M059J (cell line): ENCODE measurements at regions not wholly inside any gene's neighbourhood (a gene's known extent, or its start where the extent isn't known, plus 50 kb on each side); places are given as distances from the start of the nearest gene placed in this dataset.
"Not testable (repeated sequence)": the region's sequence is repeated elsewhere in the genome, so short reads cannot be mapped to it uniquely, and the experiment has no call there.

ENCODE experiments used
- DNase-seq: peaks from one replicate; pipeline ENCODE4 v3.0.0-alpha.2; 2012; ENCODE audit warnings: low read depth

DNA sequence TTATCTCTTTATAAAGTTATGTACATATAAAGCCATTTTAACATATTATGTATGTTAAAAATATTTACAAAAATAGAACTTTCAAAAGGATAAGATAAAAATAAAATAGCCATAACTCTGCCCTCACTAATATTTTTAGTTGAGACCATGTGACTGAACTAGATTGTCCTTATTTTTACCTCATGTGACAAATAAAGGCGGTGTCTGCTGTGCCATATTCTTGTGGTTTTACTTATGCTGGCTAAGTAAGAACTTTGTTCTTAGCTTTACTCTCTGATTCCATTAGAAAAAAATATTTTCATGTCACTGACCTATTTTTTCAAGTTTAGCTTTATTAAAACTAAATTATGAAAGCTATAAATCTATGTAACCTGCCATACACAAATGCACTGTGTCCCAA lies 135.6 kb upstream of the TSC22D1 start:
- no peak for DNase-seq

- DNase-seq, result peak; percentile 93
These were observed 134.4 kb upstream of the TSC22D1 start for GRCh38 chr13:44710576-44710975.

DNA sequence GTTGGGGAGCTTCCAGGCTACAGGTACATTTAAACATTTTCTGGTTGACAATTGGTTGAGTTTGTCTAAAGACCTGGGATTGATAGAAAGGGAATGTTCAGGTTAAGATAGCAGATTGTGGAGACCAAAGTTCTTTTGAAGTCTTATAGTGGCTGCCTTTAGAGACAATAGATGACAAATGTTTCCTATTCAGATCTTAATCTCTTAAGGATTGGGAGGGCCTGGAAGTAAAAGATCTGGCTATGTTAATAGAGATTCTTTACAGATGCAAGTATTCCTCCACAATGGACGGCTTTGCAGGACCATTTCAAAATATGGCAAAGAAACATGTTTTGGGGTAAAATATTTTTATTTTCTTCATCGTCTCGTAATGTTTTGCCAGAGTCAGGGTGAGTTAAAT lies 128.7 kb upstream of the TSC22D1 start:
- DNase-seq, result not testable (repeated sequence)

DNA sequence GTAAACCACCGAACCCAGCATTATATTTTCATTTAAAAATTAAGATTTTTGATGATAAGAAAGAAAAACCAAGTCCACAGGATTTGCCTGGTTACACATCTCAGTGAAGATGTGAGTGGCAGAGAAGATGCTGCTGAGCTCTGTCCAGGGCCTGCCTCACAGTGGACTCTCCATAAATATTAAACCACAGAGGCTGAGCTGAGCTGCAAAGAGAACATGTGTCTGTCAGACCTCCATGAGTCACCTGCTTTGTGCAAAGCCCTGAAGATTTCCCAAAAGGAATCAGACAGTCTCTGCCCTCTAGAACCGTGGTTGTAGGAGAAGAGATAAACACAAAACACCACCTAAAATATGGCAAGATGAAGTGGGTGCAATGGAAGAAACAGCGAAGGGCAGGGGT lies 127.2 kb upstream of the TSC22D1 start:
- peak; percentile 76 for DNase-seq

DNA sequence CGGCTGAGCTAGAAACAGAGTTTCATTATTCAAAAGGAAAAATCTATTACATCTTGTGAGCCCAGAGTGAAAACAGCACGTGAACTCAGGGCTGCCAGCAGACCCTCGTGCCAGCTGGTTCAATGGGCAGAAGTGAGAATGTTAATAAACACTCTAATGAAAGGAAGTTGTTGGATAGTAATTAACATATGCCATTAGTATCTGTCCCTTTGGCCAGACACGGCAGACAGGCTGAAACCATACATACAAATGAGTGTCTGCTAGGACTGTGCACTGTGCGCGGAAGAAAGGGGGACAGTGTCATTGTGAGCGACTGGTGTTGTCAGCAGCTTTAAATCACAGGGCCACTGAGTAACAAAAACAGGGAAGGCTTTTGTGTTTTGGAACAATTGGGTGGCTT lies 121.9 kb upstream of the TSC22D1 start:
- DNase-seq, result no peak

- DNase-seq, result no peak
These were observed 120.9 kb upstream of the TSC22D1 start for GRCh38 chr13:44697058-44697457.

DNA sequence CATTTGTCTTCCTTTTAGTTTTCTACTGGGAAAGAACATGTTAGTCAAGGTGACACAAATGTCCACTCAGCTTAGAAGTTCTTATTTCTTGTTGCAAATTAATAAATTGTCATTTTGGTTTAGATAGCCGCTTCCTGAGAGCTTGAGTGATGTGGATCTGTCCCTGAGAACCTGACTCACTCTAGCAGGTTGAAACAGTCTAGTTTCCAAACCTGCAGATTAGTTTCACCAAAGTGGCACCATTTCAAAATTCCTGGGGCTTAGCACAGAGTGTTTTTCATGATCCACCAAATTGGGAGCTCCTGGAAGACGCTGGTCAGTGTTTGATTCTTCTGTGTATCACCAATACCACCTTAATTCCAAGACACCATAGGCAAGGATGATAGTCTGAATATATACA lies 119.4 kb upstream of the TSC22D1 start:
- no peak for DNase-seq

DNA sequence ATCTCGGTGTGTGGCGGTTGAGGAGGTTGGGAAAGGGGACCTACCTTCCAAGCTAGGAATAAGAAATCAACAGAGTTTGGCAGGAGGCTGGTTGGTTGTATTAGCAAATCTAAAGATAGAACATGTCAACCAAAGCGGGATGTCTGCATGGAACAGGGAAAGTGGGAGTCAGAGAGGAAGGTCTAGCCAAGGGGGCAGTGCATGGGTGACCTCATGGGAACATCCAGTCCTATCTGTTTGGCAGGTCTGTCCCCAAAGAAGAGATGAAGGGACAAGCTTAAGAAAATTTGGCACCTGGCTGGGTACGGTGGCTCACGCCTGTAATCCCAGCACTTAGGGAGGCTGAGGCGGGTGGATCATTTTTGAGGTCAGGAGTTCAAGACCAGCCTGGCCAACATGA lies 118.7 kb upstream of the TSC22D1 start:
- DNase-seq, result no peak

- DNase-seq, result no peak
These were observed 118.2 kb upstream of the TSC22D1 start for GRCh38 chr13:44694291-44694690.

- DNase-seq, result no peak
These were observed 117.1 kb upstream of the TSC22D1 start for GRCh38 chr13:44693156-44693764.

GRCh38 chr13:44692173-44692713 lies 116.1 kb upstream of the TSC22D1 start:
- peak; percentile 11 for DNase-seq

DNA sequence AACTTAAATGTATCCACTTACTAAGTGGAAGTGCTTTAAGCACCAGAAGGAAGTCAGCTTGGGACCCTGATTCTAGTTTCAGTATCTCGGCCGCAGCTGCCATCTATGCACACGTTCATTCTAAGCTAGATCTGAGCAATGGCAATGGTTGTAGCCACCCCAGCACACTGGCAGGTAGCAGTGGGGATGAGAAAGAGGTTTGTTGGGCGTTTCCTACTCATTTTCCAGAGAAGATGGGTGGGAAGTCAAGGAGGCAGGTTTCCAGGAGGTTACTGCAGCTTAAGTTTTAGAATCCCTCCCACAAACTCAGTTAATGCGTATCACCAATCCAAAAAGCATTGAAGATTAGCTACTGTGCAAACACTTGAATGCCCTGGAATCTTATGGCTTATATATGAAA lies 114.2 kb upstream of the TSC22D1 start:
- no peak for DNase-seq

GRCh38 chr13:44688652-44689051 lies 112.5 kb upstream of the TSC22D1 start:
- no peak for DNase-seq

GRCh38 chr13:44686531-44686934 lies 110.4 kb upstream of the TSC22D1 start:
- no peak for DNase-seq

DNA sequence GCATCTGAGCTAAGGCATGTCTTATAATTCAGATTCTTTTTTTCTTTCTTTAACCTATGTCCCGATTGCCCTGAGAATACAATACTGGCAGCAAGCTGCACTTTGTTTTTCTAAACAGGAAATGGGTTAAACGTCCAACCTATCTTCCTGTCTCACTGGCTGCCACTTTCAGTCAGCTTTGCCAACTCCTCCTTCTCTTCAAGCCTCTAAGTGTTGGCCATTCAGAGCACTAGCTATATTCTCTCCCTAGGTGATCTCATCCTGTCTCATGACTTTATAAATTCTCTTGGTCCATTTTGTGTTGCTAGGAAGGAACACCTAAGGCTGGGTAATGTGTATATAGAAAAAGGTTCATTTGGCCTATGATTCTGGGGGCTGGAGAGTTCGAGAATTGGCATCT lies 109.5 kb upstream of the TSC22D1 start:
- DNase-seq, result peak; percentile 30

DNA sequence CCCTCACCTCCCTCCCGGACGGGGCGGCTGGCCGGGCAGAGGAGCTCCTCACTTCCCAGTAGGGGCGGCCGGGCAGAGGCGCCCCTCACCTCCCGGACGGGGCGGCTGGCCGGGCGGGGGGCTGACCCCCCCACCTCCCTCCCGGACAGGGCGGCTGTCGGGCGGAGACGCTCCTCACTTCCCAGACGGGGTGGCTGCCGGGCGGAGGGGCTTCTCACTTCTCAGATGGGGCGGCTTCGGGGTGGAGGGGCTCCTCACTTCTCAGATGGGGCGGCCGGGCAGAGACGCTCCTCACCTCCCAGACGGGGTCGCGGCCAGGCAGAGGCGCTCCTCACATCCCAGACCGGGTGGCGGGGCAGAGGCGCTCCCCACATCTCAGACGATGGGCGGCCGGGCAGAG lies 106.3 kb upstream of the TSC22D1 start:
- not testable (repeated sequence) for DNase-seq

GRCh38 chr13:44680746-44681355 lies 104.7 kb upstream of the TSC22D1 start:
- DNase-seq, result no peak

GRCh38 chr13:44679597-44679996 lies 103.5 kb upstream of the TSC22D1 start:
- no peak for DNase-seq

DNA sequence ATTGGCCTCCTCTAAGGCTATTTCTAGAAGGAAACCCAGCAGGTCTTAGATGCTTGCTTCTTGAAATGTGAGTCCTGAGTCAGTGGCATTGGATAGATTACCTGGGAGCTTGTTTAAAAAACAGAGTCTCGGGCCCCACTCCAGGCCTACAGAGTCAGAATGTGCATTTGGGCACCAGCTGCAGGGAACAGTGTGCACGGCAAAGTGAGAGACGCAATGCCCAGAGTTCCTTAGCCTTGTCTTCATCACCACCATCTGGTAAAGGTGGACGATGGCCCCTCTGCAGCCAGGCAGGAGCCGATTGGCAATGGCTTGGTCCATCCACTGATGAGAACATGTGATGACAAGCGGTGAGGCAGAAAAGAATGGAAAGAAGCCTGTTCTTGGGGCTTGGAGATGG lies 102.1 kb upstream of the TSC22D1 start:
- no peak for DNase-seq

DNA sequence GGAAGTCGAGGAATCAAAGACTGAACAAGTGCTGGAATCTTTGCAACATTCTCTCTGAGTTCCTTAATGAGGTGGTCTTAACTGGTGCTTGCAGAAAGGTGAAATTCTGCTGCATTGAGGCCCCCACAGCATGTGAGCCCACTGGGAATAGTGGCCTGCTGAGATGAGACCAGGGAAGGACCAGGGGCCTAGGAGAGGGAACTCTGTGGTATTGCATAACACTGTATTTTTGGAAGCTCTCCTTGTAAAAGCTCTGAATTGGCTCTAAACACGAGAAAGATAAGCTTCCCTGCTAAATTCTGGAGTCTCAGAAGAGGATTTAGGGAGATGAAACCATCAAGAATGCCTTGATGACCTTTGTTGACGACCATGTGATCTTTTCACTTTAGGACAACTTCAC lies 100.4 kb upstream of the TSC22D1 start:
- no peak for DNase-seq

DNA sequence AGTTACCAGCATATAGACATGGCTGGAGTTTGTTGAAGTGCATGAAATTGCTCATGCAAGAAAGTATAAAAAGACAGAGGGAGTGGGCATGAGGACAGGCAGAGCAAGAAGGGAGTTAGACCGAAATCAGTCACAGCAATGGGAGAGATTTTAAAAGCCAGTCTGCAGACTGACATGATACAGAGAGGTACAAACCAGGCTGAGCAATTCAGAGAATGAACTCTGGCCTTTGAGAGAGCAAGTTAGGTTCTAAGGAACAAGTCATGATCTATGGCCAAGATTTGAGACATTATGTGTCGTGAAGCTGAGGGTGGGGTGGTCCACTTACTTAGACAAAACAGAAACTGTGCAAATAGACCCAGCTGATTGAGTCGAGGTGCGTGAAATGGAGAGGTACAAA lies 93.4 kb upstream of the TSC22D1 start:
- no peak for DNase-seq

- no peak for DNase-seq
These were observed 92.6 kb upstream of the TSC22D1 start for GRCh38 chr13:44668688-44669087.

DNA sequence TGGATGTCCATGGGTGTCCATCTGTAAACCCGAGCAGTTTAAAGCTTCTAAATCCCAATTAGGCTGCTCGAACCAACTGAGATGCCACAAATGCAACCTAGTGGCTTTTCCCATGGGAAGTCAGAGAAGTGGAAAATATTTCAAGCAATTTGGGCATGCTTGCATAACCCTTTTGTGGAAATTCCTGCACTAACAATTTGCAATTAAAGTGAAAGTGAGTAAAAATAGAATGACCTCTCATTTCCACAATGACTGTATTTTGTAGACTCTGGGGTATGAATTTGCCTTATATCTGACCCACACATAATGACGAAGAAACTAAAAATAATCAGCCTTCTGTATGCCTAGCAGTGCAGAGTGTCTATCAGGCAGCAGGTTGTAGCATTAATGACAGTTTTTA lies 91.8 kb upstream of the TSC22D1 start:
- peak; percentile 51 for DNase-seq

GRCh38 chr13:44666538-44666937 lies 90.4 kb upstream of the TSC22D1 start:
- peak; percentile 52 for DNase-seq
